Neural crest cell (in vitro differentiated cells): ENCODE measurements at regions not wholly inside any gene's neighbourhood (a gene's known extent, or its start where the extent isn't known, plus 50 kb on each side); places are given as distances from the start of the nearest gene placed in this dataset.
A peak's percentile ranks its signal among the peaks of the same experiment; 100 is the strongest.

Source experiments
- DNase-seq: peaks from one replicate; pipeline ENCODE4 v3.0.0; 2021; ENCODE audit warnings: low read depth, mixed read lengths, low spot score
- H3K27ac Mint-ChIP-seq: one replicate; pipeline ENCODE4 v1.8.0; 2021; ENCODE audit warnings: mild to moderate bottlenecking, mixed read lengths; ENCODE audit not compliant: unreplicated experiment
- H3K27me3 Mint-ChIP-seq: 2 replicates; pipeline ENCODE4 v1.8.0; 2021; ENCODE audit warnings: low read depth, mild to moderate bottlenecking, mixed read lengths
- H3K36me3 Mint-ChIP-seq: 2 replicates; pipeline ENCODE4 v1.8.0; 2021; ENCODE audit warnings: low read depth, mild to moderate bottlenecking, mixed read lengths
- H3K4me1 Mint-ChIP-seq: 2 replicates; pipeline ENCODE4 v1.8.0; 2021; ENCODE audit warnings: mixed read lengths
- H3K4me3 Mint-ChIP-seq: one replicate; pipeline ENCODE4 v1.8.0; 2021; ENCODE audit warnings: mild to moderate bottlenecking, mixed read lengths
- H3K9me3 Mint-ChIP-seq: 2 replicates; pipeline ENCODE4 v1.8.0; 2021; ENCODE audit warnings: mixed read lengths
- CTCF ChIP-seq: fragments of 200-600 bp; sonication (generic); conservative IDR thresholded peaks from 2 replicates; pipeline ENCODE4 v1.5.0; 2021; ENCODE audit warnings: antibody characterized with exemption, mild to moderate bottlenecking

GRCh38 chr10:117734731-117735405 is 192.3 kb downstream of the EMX2 start:
- DNase-seq = peak; percentile 12
- no peak overlapping the region for H3K27ac Mint-ChIP-seq
- H3K9me3 Mint-ChIP-seq = no peaks in the 10 kb centered on the region
- H3K4me1 Mint-ChIP-seq = peaks cover 5% of the 10 kb centered on the region
- H3K4me3 Mint-ChIP-seq = peak overlapping the region; percentile 47
- peaks cover 55% of the 10 kb centered on the region for H3K27me3 Mint-ChIP-seq
- no peak for TF ChIP-seq CTCF
- no peaks in the 10 kb centered on the region for H3K36me3 Mint-ChIP-seq

- no peak for TF ChIP-seq CTCF
- H3K4me3 Mint-ChIP-seq = no peak overlapping the region
These were observed 194.1 kb downstream of the EMX2 start for GRCh38 chr10:117736655-117737054.

DNA sequence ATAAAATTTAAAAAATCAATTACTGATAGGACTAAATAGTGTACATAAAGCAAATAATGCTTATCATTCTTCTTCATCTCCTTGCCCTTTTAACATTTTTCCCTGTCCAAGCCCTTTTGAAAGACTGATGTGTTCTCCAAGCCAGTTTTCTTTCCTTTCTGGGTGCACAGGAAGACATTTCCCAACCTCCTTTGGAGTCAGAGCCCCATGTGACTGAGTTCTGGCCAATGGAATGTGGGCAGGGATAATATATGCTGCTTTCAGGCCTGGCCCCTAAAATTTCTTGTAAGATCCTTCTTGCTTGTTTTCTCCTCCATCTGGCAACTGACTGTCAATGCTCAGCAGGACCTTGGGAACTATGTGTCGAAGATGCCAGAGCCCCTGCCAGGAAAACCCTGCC is 197.5 kb downstream of the EMX2 start:
- Mint-ChIP-seq H3K36me3 (no peaks in the 10 kb centered on the region), H3K9me3 (no peaks in the 10 kb centered on the region), H3K27ac (no peak overlapping the region), H3K4me1 (no peaks in the 10 kb centered on the region), H3K27me3 (peaks cover 22% of the 10 kb centered on the region), H3K4me3 (no peak overlapping the region)
- no peak for TF ChIP-seq CTCF
- no peak for DNase-seq

More at GRCh38 chr10:117736655-117737054, 194.1 kb downstream of the EMX2 start:
- Mint-ChIP-seq H3K36me3 (no peaks in the 10 kb centered on the region), H3K27me3 (peaks cover 48% of the 10 kb centered on the region), H3K27ac (no peak overlapping the region), H3K9me3 (no peaks in the 10 kb centered on the region), H3K4me1 (peaks cover 5% of the 10 kb centered on the region)
- no peak for DNase-seq

- no peak overlapping the region for H3K4me3 Mint-ChIP-seq
- TF ChIP-seq CTCF = no peak
- no peaks in the 10 kb centered on the region for H3K4me1 Mint-ChIP-seq
- no peak for DNase-seq
- no peak overlapping the region for H3K27ac Mint-ChIP-seq
- H3K27me3 Mint-ChIP-seq = peaks cover 15% of the 10 kb centered on the region
- no peaks in the 10 kb centered on the region for H3K9me3 Mint-ChIP-seq
- no peaks in the 10 kb centered on the region for H3K36me3 Mint-ChIP-seq
These were observed 198.2 kb downstream of the EMX2 start for GRCh38 chr10:117740691-117741222.

- Mint-ChIP-seq H3K27me3 (peaks cover 8% of the 10 kb centered on the region), H3K27ac (no peak overlapping the region)
These were observed 199.0 kb downstream of the EMX2 start for GRCh38 chr10:117741524-117741923.

More at GRCh38 chr10:117741524-117741923, 199.0 kb downstream of the EMX2 start:
- DNase-seq = no peak
- peak; percentile 45 for TF ChIP-seq CTCF
- Mint-ChIP-seq H3K4me3 (no peak overlapping the region), H3K9me3 (no peaks in the 10 kb centered on the region), H3K4me1 (no peaks in the 10 kb centered on the region), H3K36me3 (no peaks in the 10 kb centered on the region)
